ENCODE measurements at regions not wholly inside any gene's neighbourhood (a gene's known extent, or its start where the extent isn't known, plus 50 kb on each side); places are given as distances from the start of the nearest gene placed in this dataset.

DNA sequence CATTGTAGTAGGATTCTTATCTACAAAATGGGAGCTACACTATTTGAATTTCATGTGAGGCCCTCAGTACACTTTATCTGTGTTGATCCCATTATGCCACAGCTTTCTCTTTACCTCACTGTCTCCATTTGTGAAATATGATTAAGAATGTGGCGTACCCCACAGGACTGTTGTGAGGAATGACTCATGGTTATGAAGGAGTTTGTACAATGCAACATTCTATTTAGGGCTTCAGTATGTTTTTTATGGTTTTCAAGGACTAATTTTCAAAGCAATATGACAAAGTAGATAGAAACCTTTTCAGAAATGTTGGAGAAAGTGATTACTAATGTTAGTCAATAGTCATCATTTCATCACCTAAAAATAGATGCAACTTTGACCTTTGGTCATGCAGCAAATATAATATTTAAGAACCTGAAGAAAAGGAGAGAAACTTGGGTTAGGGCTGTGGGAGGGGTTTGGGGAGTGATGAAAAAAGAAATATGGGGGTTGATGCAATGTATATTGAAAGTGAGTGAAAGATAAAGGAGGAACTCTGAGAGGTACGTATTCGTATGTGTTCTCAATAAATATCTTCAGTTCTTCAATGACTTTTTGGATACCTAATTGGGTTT, 53.7 kb upstream of the PIP5K1B start:
- TF ChIP-seq ZNF274 (IDR thresholded peaks at IDR 0.05; ENCODE audit: low read depth, low read length) (no peak), SUZ12 (IDR thresholded peaks at IDR 0.05; ENCODE audit: extremely low read depth, insufficient read depth, insufficient read length) (no peak)

All from NT2/D1 (cell line).